Neural progenitor cell (in vitro differentiated cells): ENCODE measurements at regions not wholly inside any gene's neighbourhood (a gene's known extent, or its start where the extent isn't known, plus 50 kb on each side); places are given as distances from the start of the nearest gene placed in this dataset.

Experiments used
- EZH2 ChIP-seq: fragments of 200-600 bp; sonication (generic); IDR thresholded peaks from 2 replicates; pipeline ENCODE4 v1.6.1; 2017; ENCODE audit warnings: antibody characterized with exemption, mild to moderate bottlenecking, moderate library complexity
- TF ChIP-seq, protein P1 (sequence below): fragments of 200-600 bp; sonication (generic); IDR thresholded peaks from 2 replicates; pipeline ENCODE4 v1.5.1; 2017; ENCODE audit warnings: antibody characterized with exemption, mild to moderate bottlenecking

DNA sequence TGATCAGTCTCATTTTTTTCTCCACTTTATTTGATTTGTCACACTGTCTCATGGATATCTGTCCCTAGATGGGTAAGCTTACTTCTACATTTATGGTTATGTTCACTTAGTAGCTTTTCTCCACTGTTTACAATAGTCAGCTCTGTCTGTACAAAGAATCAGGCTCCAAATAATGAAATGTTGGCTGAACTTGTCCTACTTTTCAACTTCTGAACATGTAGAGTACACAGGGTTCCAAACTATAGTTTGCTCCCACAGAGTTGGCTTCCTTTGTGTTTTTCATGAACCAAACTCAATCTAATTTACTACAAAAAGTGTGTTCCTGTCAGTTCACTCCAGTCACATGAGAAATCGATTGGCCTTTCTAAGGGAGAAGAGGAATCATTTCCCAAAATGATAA, 175.0 kb downstream of the CCDC71L start:
- TF ChIP-seq, protein P1, sequence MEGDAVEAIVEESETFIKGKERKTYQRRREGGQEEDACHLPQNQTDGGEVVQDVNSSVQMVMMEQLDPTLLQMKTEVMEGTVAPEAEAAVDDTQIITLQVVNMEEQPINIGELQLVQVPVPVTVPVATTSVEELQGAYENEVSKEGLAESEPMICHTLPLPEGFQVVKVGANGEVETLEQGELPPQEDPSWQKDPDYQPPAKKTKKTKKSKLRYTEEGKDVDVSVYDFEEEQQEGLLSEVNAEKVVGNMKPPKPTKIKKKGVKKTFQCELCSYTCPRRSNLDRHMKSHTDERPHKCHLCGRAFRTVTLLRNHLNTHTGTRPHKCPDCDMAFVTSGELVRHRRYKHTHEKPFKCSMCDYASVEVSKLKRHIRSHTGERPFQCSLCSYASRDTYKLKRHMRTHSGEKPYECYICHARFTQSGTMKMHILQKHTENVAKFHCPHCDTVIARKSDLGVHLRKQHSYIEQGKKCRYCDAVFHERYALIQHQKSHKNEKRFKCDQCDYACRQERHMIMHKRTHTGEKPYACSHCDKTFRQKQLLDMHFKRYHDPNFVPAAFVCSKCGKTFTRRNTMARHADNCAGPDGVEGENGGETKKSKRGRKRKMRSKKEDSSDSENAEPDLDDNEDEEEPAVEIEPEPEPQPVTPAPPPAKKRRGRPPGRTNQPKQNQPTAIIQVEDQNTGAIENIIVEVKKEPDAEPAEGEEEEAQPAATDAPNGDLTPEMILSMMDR = no peak
- no peak for TF ChIP-seq EZH2
